Activated T-cell treated with anti-CD3 and anti-CD28 coated beads, Interleukin-2, amount 50 U/mL, for 72 hours (primary cell): ENCODE measurements at regions not wholly inside any gene's neighbourhood (a gene's known extent, or its start where the extent isn't known, plus 50 kb on each side); places are given as distances from the start of the nearest gene placed in this dataset.

Experiments used
- ATAC-seq, 2 donors: fragments of 150-1000 bp; cut with Tn5 transposase; replicated peaks in 1 of 2; 2 replicates each; pipeline ENCODE4 v1.10.0; 2021; ENCODE audit warnings: moderate library complexity in 2 of 2, mild to moderate bottlenecking in 1 of 2
- DNase-seq, 2 donors: peaks; one replicate each; pipeline ENCODE4 v3.0.0; 2021 to 2022; ENCODE audit warnings: mixed read lengths in 1 of 2
- H3K27ac Mint-ChIP-seq: one replicate; pipeline ENCODE4 v1.8.0; 2022; ENCODE audit warnings: mild to moderate bottlenecking, moderate library complexity, mixed read lengths
- H3K27me3 Mint-ChIP-seq: one replicate; pipeline ENCODE4 v1.8.0; 2022; ENCODE audit warnings: low read depth, mixed read lengths
- H3K36me3 Mint-ChIP-seq, 2 donors: one replicate each; pipeline ENCODE4 v1.8.0; 2022; ENCODE audit warnings: mixed read lengths in 2 of 2, mild to moderate bottlenecking in 1 of 2; ENCODE audit not compliant: insufficient read depth in 2 of 2
- H3K4me1 Mint-ChIP-seq: one replicate; pipeline ENCODE4 v1.8.0; 2022; ENCODE audit warnings: low read depth, mixed read lengths
- H3K4me3 Mint-ChIP-seq, 2 donors: one replicate each; pipeline ENCODE4 v1.8.0; 2022; ENCODE audit warnings: mild to moderate bottlenecking in 2 of 2, mixed read lengths in 2 of 2, moderate library complexity in 2 of 2
- H3K9me3 Mint-ChIP-seq, 2 donors: one replicate each; pipeline ENCODE4 v1.8.0; 2022; ENCODE audit warnings: mixed read lengths in 2 of 2

- Mint-ChIP-seq H3K4me3 (no peak overlapping the region), H3K36me3 (no peaks in the 10 kb centered on the region), H3K27me3 (no peaks in the 10 kb centered on the region), H3K9me3 (no peaks in the 10 kb centered on the region), H3K4me1 (no peaks in the 10 kb centered on the region), H3K27ac (no peak overlapping the region)
- no peak for DNase-seq
- no peak for ATAC-seq
Measured at GRCh38 chr10:108411206-108411605, 1246.7 kb upstream of the SORCS1 start.

GRCh38 chr10:108410236-108410635, 1245.7 kb upstream of the SORCS1 start:
- ATAC-seq (no peak), DNase-seq (no peak)
- H3K36me3 Mint-ChIP-seq: no peaks in the 10 kb centered on the region
- no peaks in the 10 kb centered on the region for H3K4me1 Mint-ChIP-seq
- H3K27ac Mint-ChIP-seq: no peak overlapping the region
- H3K27me3 Mint-ChIP-seq: no peaks in the 10 kb centered on the region
- H3K4me3 Mint-ChIP-seq: no peak overlapping the region
- peaks cover 0 to under 1% of the 10 kb centered on the region in 2 donors for H3K9me3 Mint-ChIP-seq

GRCh38 chr10:108409306-108409705, 1244.8 kb upstream of the SORCS1 start:
- Mint-ChIP-seq H3K27me3 (no peaks in the 10 kb centered on the region), H3K36me3 (no peaks in the 10 kb centered on the region), H3K9me3 (peaks cover 3% of the 10 kb centered on the region in 2 donors), H3K4me3 (no peak overlapping the region), H3K4me1 (no peaks in the 10 kb centered on the region), H3K27ac (no peak overlapping the region)
- DNase-seq (no peak), ATAC-seq (no peak)

- no peak for ATAC-seq
- Mint-ChIP-seq H3K4me1 (no peaks in the 10 kb centered on the region), H3K36me3 (no peaks in the 10 kb centered on the region), H3K27ac (no peak overlapping the region), H3K27me3 (no peaks in the 10 kb centered on the region), H3K4me3 (no peak overlapping the region), H3K9me3 (peaks cover 3 to 4% of the 10 kb centered on the region in 2 donors)
- no peak for DNase-seq
Measured at GRCh38 chr10:108404155-108404554, 1239.6 kb upstream of the SORCS1 start.

- no peak for DNase-seq
- H3K36me3 Mint-ChIP-seq: no peaks in the 10 kb centered on the region
- no peaks in the 10 kb centered on the region for H3K27me3 Mint-ChIP-seq
- ATAC-seq: no peak
- H3K27ac Mint-ChIP-seq: no peak overlapping the region
- H3K4me3 Mint-ChIP-seq: no peak overlapping the region
- peaks cover 2 to 3% of the 10 kb centered on the region in 2 donors for H3K9me3 Mint-ChIP-seq
- no peaks in the 10 kb centered on the region for H3K4me1 Mint-ChIP-seq
Measured at GRCh38 chr10:108399465-108399864, 1235.0 kb upstream of the SORCS1 start.

GRCh38 chr10:108393089-108393488, 1228.6 kb upstream of the SORCS1 start:
- ATAC-seq (no peak), DNase-seq (no peak)
- Mint-ChIP-seq H3K4me1 (no peaks in the 10 kb centered on the region), H3K27ac (no peak overlapping the region), H3K4me3 (no peak overlapping the region), H3K36me3 (no peaks in the 10 kb centered on the region), H3K9me3 (peaks cover 4 to 6% of the 10 kb centered on the region in 2 donors), H3K27me3 (no peaks in the 10 kb centered on the region)

GRCh38 chr10:108392286-108392685, 1227.8 kb upstream of the SORCS1 start:
- no peak for ATAC-seq
- no peak for DNase-seq
- Mint-ChIP-seq H3K4me1 (no peaks in the 10 kb centered on the region), H3K4me3 (no peak overlapping the region), H3K27me3 (no peaks in the 10 kb centered on the region), H3K27ac (no peak overlapping the region), H3K9me3 (peaks cover 6% of the 10 kb centered on the region in 2 donors), H3K36me3 (peaks cover 0 to 1% of the 10 kb centered on the region in 2 donors)

GRCh38 chr10:108388706-108389105, 1224.2 kb upstream of the SORCS1 start:
- no peak overlapping the region for H3K27ac Mint-ChIP-seq
- H3K36me3 Mint-ChIP-seq: peaks cover 0 to 1% of the 10 kb centered on the region in 2 donors
- H3K4me1 Mint-ChIP-seq: no peaks in the 10 kb centered on the region
- DNase-seq: no peak
- no peaks in the 10 kb centered on the region for H3K27me3 Mint-ChIP-seq
- H3K4me3 Mint-ChIP-seq: no peak overlapping the region
- peaks cover 4 to 5% of the 10 kb centered on the region in 2 donors for H3K9me3 Mint-ChIP-seq
- no peak for ATAC-seq

- DNase-seq: no peak
- no peak for ATAC-seq
- peaks cover 1 to 5% of the 10 kb centered on the region in 2 donors for H3K9me3 Mint-ChIP-seq
- no peaks in the 10 kb centered on the region for H3K27me3 Mint-ChIP-seq
- H3K4me3 Mint-ChIP-seq: no peak overlapping the region
- no peak overlapping the region for H3K27ac Mint-ChIP-seq
- peaks cover 0 to 1% of the 10 kb centered on the region in 2 donors for H3K36me3 Mint-ChIP-seq
- no peaks in the 10 kb centered on the region for H3K4me1 Mint-ChIP-seq
Measured at GRCh38 chr10:108385963-108386362, 1221.5 kb upstream of the SORCS1 start.

- no peaks in the 10 kb centered on the region for H3K27me3 Mint-ChIP-seq
- peaks cover 1 to 5% of the 10 kb centered on the region in 2 donors for H3K9me3 Mint-ChIP-seq
- no peak for DNase-seq
- no peaks in the 10 kb centered on the region for H3K4me1 Mint-ChIP-seq
- H3K27ac Mint-ChIP-seq: no peak overlapping the region
- no peak overlapping the region for H3K4me3 Mint-ChIP-seq
- H3K36me3 Mint-ChIP-seq: peaks cover 0 to 1% of the 10 kb centered on the region in 2 donors
- ATAC-seq: no peak
Measured at GRCh38 chr10:108384378-108384777, 1219.9 kb upstream of the SORCS1 start.

GRCh38 chr10:108378779-108379178, 1214.3 kb upstream of the SORCS1 start:
- H3K27me3 Mint-ChIP-seq: no peaks in the 10 kb centered on the region
- no peaks in the 10 kb centered on the region for H3K36me3 Mint-ChIP-seq
- H3K4me3 Mint-ChIP-seq: no peak overlapping the region
- DNase-seq (no peak), ATAC-seq (no peak)
- no peaks in the 10 kb centered on the region for H3K4me1 Mint-ChIP-seq
- peaks cover 4 to 6% of the 10 kb centered on the region in 2 donors for H3K9me3 Mint-ChIP-seq
- no peak overlapping the region for H3K27ac Mint-ChIP-seq

- Mint-ChIP-seq H3K27me3 (no peaks in the 10 kb centered on the region), H3K4me1 (no peaks in the 10 kb centered on the region), H3K4me3 (no peak overlapping the region), H3K9me3 (peaks cover 6% of the 10 kb centered on the region in 2 donors), H3K36me3 (no peaks in the 10 kb centered on the region), H3K27ac (no peak overlapping the region)
- DNase-seq (no peak), ATAC-seq (no peak)
Measured at GRCh38 chr10:108375691-108376090, 1211.2 kb upstream of the SORCS1 start.

GRCh38 chr10:108374991-108375390, 1210.5 kb upstream of the SORCS1 start:
- Mint-ChIP-seq H3K27me3 (no peaks in the 10 kb centered on the region), H3K4me3 (no peak overlapping the region), H3K4me1 (no peaks in the 10 kb centered on the region), H3K27ac (no peak overlapping the region), H3K9me3 (peaks cover 6 to 8% of the 10 kb centered on the region in 2 donors), H3K36me3 (no peaks in the 10 kb centered on the region)
- DNase-seq: no peak
- ATAC-seq: no peak

- Mint-ChIP-seq H3K4me3 (no peak overlapping the region), H3K36me3 (no peaks in the 10 kb centered on the region), H3K4me1 (no peaks in the 10 kb centered on the region), H3K27me3 (no peaks in the 10 kb centered on the region), H3K27ac (no peak overlapping the region), H3K9me3 (peaks cover 2 to 4% of the 10 kb centered on the region in 2 donors)
- ATAC-seq (no peak), DNase-seq (no peak)
Measured at GRCh38 chr10:108365541-108365940, 1201.0 kb upstream of the SORCS1 start.
